HUES48 (cell line): ENCODE measurements at regions not wholly inside any gene's neighbourhood (a gene's known extent, or its start where the extent isn't known, plus 50 kb on each side); places are given as distances from the start of the nearest gene placed in this dataset.

Experiments
- H3K27ac ChIP-seq: one replicate; pipeline ENCODE4 v1.7.0; 2013; ENCODE audit warnings: low read depth, low read length, inconsistent platforms
- H3K27me3 ChIP-seq: 2 replicates; pipeline ENCODE4 v1.6.1; 2013; ENCODE audit warnings: mild to moderate bottlenecking, low read length; ENCODE audit not compliant: control insufficient read depth, insufficient read depth
- H3K36me3 ChIP-seq: 2 replicates; pipeline ENCODE4 v1.6.1; 2013; ENCODE audit warnings: low read length; ENCODE audit not compliant: control insufficient read depth, insufficient read depth
- H3K4me1 ChIP-seq: 2 replicates; pipeline ENCODE4 v1.6.1; 2013; ENCODE audit warnings: mild to moderate bottlenecking, low read length; ENCODE audit not compliant: control insufficient read depth, insufficient read depth
- H3K4me3 ChIP-seq: 2 replicates; pipeline ENCODE4 v1.5.1; 2013; ENCODE audit warnings: mild to moderate bottlenecking, low read depth, low read length
- H3K9ac ChIP-seq: 2 replicates; pipeline ENCODE4 v1.6.1; 2013; ENCODE audit warnings: mild to moderate bottlenecking, low read depth, low read length, moderate library complexity
- H3K9me3 ChIP-seq: 2 replicates; pipeline ENCODE4 v1.6.1; 2013; ENCODE audit warnings: low read length; ENCODE audit not compliant: control insufficient read depth, insufficient read depth

GRCh38 chr3:177300842-177301241, 103.6 kb upstream of the TBL1XR1 start:
- no peak overlapping the region for H3K9ac ChIP-seq
- no peaks in the 10 kb centered on the region for H3K4me1 ChIP-seq
- H3K27ac ChIP-seq = no peak overlapping the region
- no peaks in the 10 kb centered on the region for H3K9me3 ChIP-seq
- no peaks in the 10 kb centered on the region for H3K27me3 ChIP-seq
- no peaks in the 10 kb centered on the region for H3K36me3 ChIP-seq
- no peak overlapping the region for H3K4me3 ChIP-seq

GRCh38 chr3:177306252-177306651, 109.0 kb upstream of the TBL1XR1 start:
- Histone ChIP-seq H3K9ac (no peak overlapping the region), H3K27ac (no peak overlapping the region)

DNA sequence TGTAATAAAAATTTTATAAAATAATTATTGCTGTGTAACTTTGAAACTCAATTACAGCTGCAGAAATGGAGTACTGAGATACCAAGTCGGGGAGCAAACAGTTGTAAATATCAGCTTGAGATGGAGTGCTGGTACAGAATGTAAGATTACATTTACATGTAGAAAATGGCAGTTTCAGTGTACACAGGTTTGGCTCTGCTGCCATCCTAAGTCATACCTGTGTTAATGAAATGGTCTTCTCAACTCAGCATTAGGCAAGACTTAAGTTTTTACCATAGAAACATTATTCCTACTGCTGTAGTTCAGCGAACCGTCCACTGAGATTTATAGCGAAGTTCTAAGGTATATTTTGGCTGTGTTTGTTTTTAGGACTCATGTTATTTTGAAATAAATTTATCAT, 110.1 kb upstream of the TBL1XR1 start:
- Histone ChIP-seq H3K27ac (no peak overlapping the region), H3K4me1 (no peaks in the 10 kb centered on the region), H3K4me3 (no peak overlapping the region), H3K9me3 (no peaks in the 10 kb centered on the region), H3K9ac (no peak overlapping the region), H3K36me3 (no peaks in the 10 kb centered on the region), H3K27me3 (no peaks in the 10 kb centered on the region)

More at GRCh38 chr3:177306252-177306651, 109.0 kb upstream of the TBL1XR1 start:
- no peaks in the 10 kb centered on the region for H3K36me3 ChIP-seq
- H3K4me1 ChIP-seq = no peaks in the 10 kb centered on the region
- no peak overlapping the region for H3K4me3 ChIP-seq
- H3K9me3 ChIP-seq = no peaks in the 10 kb centered on the region
- no peaks in the 10 kb centered on the region for H3K27me3 ChIP-seq

GRCh38 chr3:177307826-177308225, 110.5 kb upstream of the TBL1XR1 start:
- Histone ChIP-seq H3K27me3 (no peaks in the 10 kb centered on the region), H3K36me3 (no peaks in the 10 kb centered on the region), H3K4me3 (no peak overlapping the region), H3K4me1 (no peaks in the 10 kb centered on the region), H3K9me3 (no peaks in the 10 kb centered on the region), H3K27ac (no peak overlapping the region), H3K9ac (no peak overlapping the region)

DNA sequence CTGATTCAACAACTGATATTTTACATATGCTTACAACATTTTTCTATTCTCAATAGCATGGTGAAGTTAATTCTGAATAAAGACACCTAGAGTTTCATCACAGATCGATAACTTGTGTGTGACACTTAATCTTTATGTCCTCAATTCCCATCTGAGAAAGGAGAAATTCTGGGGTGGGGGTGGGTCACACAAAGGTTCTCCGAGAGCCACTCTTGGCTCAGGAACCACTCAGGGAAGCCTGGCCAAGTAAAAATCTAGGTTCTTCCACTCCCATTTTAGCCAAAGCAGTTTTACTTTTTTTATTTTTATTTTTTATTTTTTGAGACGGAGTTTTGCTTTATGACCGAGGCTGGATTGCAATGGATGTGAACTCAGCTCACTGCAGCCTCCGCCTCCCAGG, 111.0 kb upstream of the TBL1XR1 start:
- Histone ChIP-seq H3K27ac (no peak overlapping the region), H3K27me3 (no peaks in the 10 kb centered on the region), H3K36me3 (no peaks in the 10 kb centered on the region), H3K9me3 (no peaks in the 10 kb centered on the region), H3K9ac (no peak overlapping the region), H3K4me1 (no peaks in the 10 kb centered on the region), H3K4me3 (no peak overlapping the region)

DNA sequence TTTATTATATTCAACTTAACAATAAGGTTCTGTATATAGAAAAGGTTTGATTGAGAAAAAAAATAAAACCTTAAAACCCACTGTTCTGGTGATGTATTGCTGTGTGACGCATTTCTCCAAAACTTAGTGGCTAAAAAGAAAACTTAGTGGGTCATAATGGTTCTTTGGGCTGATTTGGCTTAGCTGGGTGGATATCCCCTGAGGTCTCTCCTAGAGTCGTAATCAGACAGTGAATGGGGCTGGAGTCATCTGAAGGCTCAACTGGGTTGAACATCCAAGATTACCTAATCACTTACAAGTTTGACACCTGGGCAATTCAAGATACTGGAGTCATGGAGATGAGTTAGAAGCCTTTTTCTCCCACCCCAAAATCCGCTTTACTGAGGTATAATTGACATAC, 111.6 kb upstream of the TBL1XR1 start:
- H3K27ac ChIP-seq = no peak overlapping the region
- no peaks in the 10 kb centered on the region for H3K9me3 ChIP-seq
- no peak overlapping the region for H3K9ac ChIP-seq
- no peak overlapping the region for H3K4me3 ChIP-seq
- no peaks in the 10 kb centered on the region for H3K36me3 ChIP-seq
- no peaks in the 10 kb centered on the region for H3K4me1 ChIP-seq
- H3K27me3 ChIP-seq = no peaks in the 10 kb centered on the region

DNA sequence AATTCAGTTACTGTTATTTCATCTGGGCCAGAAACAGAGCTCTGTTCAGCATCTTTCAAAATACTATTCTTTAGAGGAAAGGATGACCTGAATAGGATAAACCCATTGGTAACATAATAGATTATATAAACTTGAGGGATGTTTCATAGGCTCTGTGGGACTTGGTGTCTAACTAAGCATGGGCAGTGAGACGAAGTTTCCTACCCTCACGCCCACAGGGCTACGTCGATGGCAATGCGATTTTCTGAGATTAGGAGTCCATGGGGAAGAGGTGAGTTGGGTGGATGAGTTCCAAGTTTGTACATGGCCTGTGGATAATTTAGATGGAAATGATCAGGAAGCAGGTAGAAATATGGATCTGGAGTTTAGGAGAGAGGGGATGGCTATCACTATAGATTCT, 115.2 kb upstream of the TBL1XR1 start:
- Histone ChIP-seq H3K4me1 (no peaks in the 10 kb centered on the region), H3K9ac (no peak overlapping the region), H3K36me3 (no peaks in the 10 kb centered on the region), H3K27me3 (no peaks in the 10 kb centered on the region), H3K4me3 (no peak overlapping the region), H3K27ac (no peak overlapping the region), H3K9me3 (no peaks in the 10 kb centered on the region)

GRCh38 chr3:177314897-177315296, 117.6 kb upstream of the TBL1XR1 start:
- Histone ChIP-seq H3K27ac (no peak overlapping the region), H3K36me3 (no peaks in the 10 kb centered on the region), H3K4me3 (no peak overlapping the region), H3K9me3 (no peaks in the 10 kb centered on the region), H3K9ac (no peak overlapping the region), H3K4me1 (no peaks in the 10 kb centered on the region), H3K27me3 (no peaks in the 10 kb centered on the region)

DNA sequence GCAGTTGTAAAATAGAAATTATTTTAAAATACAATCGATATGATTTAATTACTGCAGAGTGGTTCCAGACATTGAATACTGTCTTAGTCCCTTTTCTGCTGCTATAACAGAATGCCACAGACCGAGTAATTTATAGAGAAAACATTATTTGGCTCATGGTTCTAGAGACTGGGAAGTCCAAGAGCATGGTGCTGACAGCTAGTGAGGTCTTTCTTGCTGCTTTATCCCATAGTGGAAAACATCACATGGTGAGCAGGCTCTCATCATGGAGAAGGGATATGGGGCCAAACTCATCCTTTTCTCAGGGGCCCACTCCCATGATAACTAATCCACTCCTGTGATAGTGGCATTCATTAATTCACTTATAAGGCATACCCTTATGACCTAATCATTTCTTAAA, 120.0 kb upstream of the TBL1XR1 start:
- H3K36me3 ChIP-seq = no peaks in the 10 kb centered on the region
- no peaks in the 10 kb centered on the region for H3K27me3 ChIP-seq
- no peak overlapping the region for H3K9ac ChIP-seq
- no peak overlapping the region for H3K4me3 ChIP-seq
- H3K27ac ChIP-seq = no peak overlapping the region
- no peaks in the 10 kb centered on the region; the same call in 1 of the 2 replicates for H3K4me1 ChIP-seq
- no peaks in the 10 kb centered on the region for H3K9me3 ChIP-seq

DNA sequence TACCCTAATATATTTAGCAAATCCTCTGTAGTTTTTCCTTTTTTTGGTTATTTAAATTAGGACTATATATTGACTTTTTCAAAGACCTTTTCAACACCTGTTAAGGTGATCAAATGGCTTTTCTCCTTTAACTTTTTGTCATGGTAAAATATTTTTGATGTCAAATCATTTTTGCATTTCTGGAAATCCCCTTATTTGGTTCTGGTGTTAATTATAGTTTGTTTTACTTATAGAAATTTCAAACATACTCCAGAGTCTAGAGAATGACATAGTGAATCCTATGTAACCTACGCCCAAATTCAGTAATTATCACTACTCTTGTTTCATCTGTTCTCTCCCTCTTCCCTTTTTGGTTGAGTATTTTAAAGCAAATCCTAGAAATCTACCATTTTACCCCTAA, 121.3 kb upstream of the TBL1XR1 start:
- H3K4me1 ChIP-seq = no peaks in the 10 kb centered on the region; the same call in 1 of the 2 replicates
- H3K9me3 ChIP-seq = no peaks in the 10 kb centered on the region
- no peaks in the 10 kb centered on the region for H3K36me3 ChIP-seq
- no peak overlapping the region for H3K9ac ChIP-seq
- H3K27ac ChIP-seq = no peak overlapping the region
- H3K4me3 ChIP-seq = no peak overlapping the region
- no peaks in the 10 kb centered on the region for H3K27me3 ChIP-seq

DNA sequence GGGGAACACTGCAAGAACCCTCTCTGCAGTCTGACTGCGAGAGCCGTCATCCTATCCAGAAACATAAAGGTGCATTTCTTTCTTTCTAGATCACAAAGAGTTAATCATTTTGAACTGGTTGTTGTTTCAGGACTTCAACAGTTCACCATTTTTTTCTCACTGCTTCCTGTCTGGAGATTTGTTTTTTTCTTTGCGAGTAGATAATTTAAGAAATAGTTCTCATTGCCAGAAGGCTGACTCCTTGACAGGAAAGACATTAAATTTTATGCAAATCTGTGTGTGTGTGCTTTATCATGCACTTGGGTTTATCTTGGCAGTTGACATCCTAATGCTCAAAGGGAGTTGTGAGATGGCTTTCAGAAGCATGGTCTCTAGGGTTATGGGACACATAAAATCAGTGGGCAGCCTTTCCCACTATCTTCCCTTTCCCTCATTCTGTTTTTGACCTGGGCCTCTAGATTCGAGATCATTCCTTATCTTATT, 123.5 kb upstream of the TBL1XR1 start:
- Histone ChIP-seq H3K27me3 (no peaks in the 10 kb centered on the region), H3K4me1 (no peaks in the 10 kb centered on the region; the same call in 1 of the 2 replicates), H3K9me3 (no peaks in the 10 kb centered on the region), H3K27ac (no peak overlapping the region), H3K4me3 (no peak overlapping the region), H3K9ac (no peak overlapping the region), H3K36me3 (no peaks in the 10 kb centered on the region)

GRCh38 chr3:177321819-177322218, 124.5 kb upstream of the TBL1XR1 start:
- no peak overlapping the region for H3K4me3 ChIP-seq
- no peaks in the 10 kb centered on the region for H3K9me3 ChIP-seq
- no peaks in the 10 kb centered on the region for H3K27me3 ChIP-seq
- H3K4me1 ChIP-seq = no peaks in the 10 kb centered on the region; the same call in 1 of the 2 replicates
- H3K27ac ChIP-seq = no peak overlapping the region
- no peak overlapping the region for H3K9ac ChIP-seq
- no peaks in the 10 kb centered on the region for H3K36me3 ChIP-seq
